Epidermal melanocyte (primary cell): ENCODE measurements at regions not wholly inside any gene's neighbourhood (a gene's known extent, or its start where the extent isn't known, plus 50 kb on each side); places are given as distances from the start of the nearest gene placed in this dataset.

Experiments
- DNase-seq: peaks from one replicate; pipeline ENCODE4 v3.0.0; 2011; ENCODE audit warnings: low spot score; ENCODE audit not compliant: insufficient read length

- DNase-seq, result no peak
Observed at GRCh38 chr9:109597496-109597895, 99.4 kb upstream of the PTPN3 start.

- no peak for DNase-seq
Observed at GRCh38 chr9:109599131-109599530, 101.0 kb upstream of the PTPN3 start.

- no peak for DNase-seq
Observed at GRCh38 chr9:109599711-109600110, 101.6 kb upstream of the PTPN3 start.

GRCh38 chr9:109600142-109600541, 102.0 kb upstream of the PTPN3 start:
- no peak for DNase-seq

GRCh38 chr9:109601181-109601580, 103.1 kb upstream of the PTPN3 start:
- DNase-seq, result no peak

GRCh38 chr9:109602987-109603386, 104.9 kb upstream of the PTPN3 start:
- no peak for DNase-seq

- no peak for DNase-seq
Observed at GRCh38 chr9:109604131-109604530, 106.0 kb upstream of the PTPN3 start.

GRCh38 chr9:109604781-109605180, 106.7 kb upstream of the PTPN3 start:
- DNase-seq, result no peak

GRCh38 chr9:109609060-109609459, 111.0 kb upstream of the PTPN3 start:
- DNase-seq, result no peak

- no peak for DNase-seq
Observed at GRCh38 chr9:109616571-109617120, 118.5 kb upstream of the PTPN3 start.

GRCh38 chr9:109619310-109619709, 121.2 kb upstream of the PTPN3 start:
- DNase-seq, result no peak

- no peak for DNase-seq
Observed at GRCh38 chr9:109624143-109624542, 126.0 kb upstream of the PTPN3 start.

- no peak for DNase-seq
Observed at GRCh38 chr9:109624896-109625295, 126.8 kb upstream of the PTPN3 start.

- no peak for DNase-seq
Observed at GRCh38 chr9:109627042-109627441, 128.9 kb upstream of the PTPN3 start.

GRCh38 chr9:109629615-109630014, 131.5 kb upstream of the PTPN3 start:
- no peak for DNase-seq

- DNase-seq, result no peak
Observed at GRCh38 chr9:109632817-109633216, 134.7 kb upstream of the PTPN3 start.

- peak; percentile 27 for DNase-seq
Observed at GRCh38 chr9:109639674-109640579, 140.1 kb upstream of the PALM2AKAP2 start.

- no peak for DNase-seq
Observed at GRCh38 chr9:109640580-109641371, 139.2 kb upstream of the PALM2AKAP2 start.

GRCh38 chr9:109641372-109641659, 138.7 kb upstream of the PALM2AKAP2 start:
- no peak for DNase-seq

GRCh38 chr9:109652112-109652511, 127.9 kb upstream of the PALM2AKAP2 start:
- DNase-seq, result no peak

GRCh38 chr9:109652971-109653370, 127.0 kb upstream of the PALM2AKAP2 start:
- DNase-seq, result peak; percentile 24

GRCh38 chr9:109653470-109653869, 126.5 kb upstream of the PALM2AKAP2 start:
- no peak for DNase-seq
